ENCODE measurements at regions not wholly inside any gene's neighbourhood (a gene's known extent, or its start where the extent isn't known, plus 50 kb on each side); places are given as distances from the start of the nearest gene placed in this dataset.

DNA sequence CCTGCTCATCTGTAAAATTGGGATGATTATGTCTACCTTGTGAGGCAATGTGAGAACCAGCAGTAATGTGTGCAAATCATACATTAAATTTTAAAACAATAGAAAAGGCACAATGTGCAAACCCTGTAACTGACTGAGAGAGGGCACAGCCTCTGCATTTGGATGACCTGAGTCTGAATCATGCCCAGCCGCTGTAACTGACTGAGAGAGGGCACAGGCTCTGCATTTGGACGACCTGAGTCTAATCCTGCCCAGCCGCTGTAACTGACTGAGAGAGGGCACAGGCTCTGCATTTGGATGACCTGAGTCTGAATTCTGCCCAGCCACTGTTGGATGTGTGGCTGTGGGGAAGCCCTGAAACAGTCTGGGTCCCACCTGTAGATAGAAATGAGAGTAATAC is 351.5 kb upstream of the SHH start:
- Histone ChIP-seq H4K20me1 (replicated peaks; ENCODE audit: control insufficient read depth, extremely low read depth, insufficient read depth, low read length) (no peaks in the 10 kb centered on the region), H2AFZ (ENCODE audit: low read depth, low read length) (no peak overlapping the region), H3K36me3 (ENCODE audit: control insufficient read depth in 2 of 2, extremely low read depth in 1 of 2, insufficient read depth in 2 of 2, low read length in 2 of 2) (no peaks in the 10 kb centered on the region), H3K9me1 (replicated peaks; ENCODE audit: control insufficient read depth, extremely low read depth, insufficient read depth, low read length) (no peaks in the 10 kb centered on the region), H3K27ac (ENCODE audit: insufficient read depth, low read depth, low read length) (no peak overlapping the region), H3K4me3 (replicated peaks in 1 of 3; ENCODE audit: insufficient read depth in 1 of 3, low read depth in 1 of 3, low read length in 3 of 3) (no peak overlapping the region), H3K4me1 (ENCODE audit: control insufficient read depth, extremely low read depth, insufficient read depth, low read length) (no peaks in the 10 kb centered on the region), H3K79me2 (ENCODE audit: control insufficient read depth, insufficient read depth, low read length) (no peaks in the 10 kb centered on the region), H3K9ac (replicated peaks; ENCODE audit: extremely low read depth, insufficient read depth, low read length) (no peak overlapping the region), H3K9me3 (replicated peaks; ENCODE audit: control insufficient read depth, insufficient read depth, low read length) (peaks cover 2% of the 10 kb centered on the region), H3K4me2 (ENCODE audit: insufficient read depth, low read length) (no peak overlapping the region), H3K27me3 (ENCODE audit: control insufficient read depth in 2 of 2, insufficient read depth in 2 of 2, low read length in 2 of 2) (no peaks in the 10 kb centered on the region)
- no peak for FAIRE-seq
- dilution Hi-C loops (cut with MboI; ENCODE audit: extremely low pct_ligation_motif_present, low sequenced_read_pairs) = no loop called here
- POLR2A ChIA-PET = no interaction called here
- TF ChIP-seq EZH2 (IDR thresholded peaks at IDR 0.05; ENCODE audit: borderline replicate concordance, low read depth, low read length, severe bottlenecking) (no peak), FOS (IDR thresholded peaks at IDR 0.05; ENCODE audit: borderline replicate concordance, insufficient read depth, low read length) (no peak), MYC (IDR thresholded peaks at IDR 0.05; ENCODE audit: low read depth, low read length) (no peak), POLR2AphosphoS5 (IDR thresholded peaks at IDR 0.05; ENCODE audit: insufficient read depth, low read depth, low read length) (no peak), GATA2 (IDR thresholded peaks at IDR 0.05; ENCODE audit: insufficient read depth, insufficient read length, low read depth, low read length) (no peak), JUN (IDR thresholded peaks at IDR 0.05; ENCODE audit: borderline replicate concordance, insufficient read depth, insufficient read length, low read depth) (no peak), POLR2A (IDR thresholded peaks at IDR 0.05; ENCODE audit: low read depth, low read length) (no peak)
- TF ChIP-seq, protein P1, sequence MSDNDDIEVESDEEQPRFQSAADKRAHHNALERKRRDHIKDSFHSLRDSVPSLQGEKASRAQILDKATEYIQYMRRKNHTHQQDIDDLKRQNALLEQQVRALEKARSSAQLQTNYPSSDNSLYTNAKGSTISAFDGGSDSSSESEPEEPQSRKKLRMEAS (IDR thresholded peaks at IDR 0.05; ENCODE audit: insufficient read depth, insufficient read length) = no peak
- TF ChIP-seq, protein P2, sequence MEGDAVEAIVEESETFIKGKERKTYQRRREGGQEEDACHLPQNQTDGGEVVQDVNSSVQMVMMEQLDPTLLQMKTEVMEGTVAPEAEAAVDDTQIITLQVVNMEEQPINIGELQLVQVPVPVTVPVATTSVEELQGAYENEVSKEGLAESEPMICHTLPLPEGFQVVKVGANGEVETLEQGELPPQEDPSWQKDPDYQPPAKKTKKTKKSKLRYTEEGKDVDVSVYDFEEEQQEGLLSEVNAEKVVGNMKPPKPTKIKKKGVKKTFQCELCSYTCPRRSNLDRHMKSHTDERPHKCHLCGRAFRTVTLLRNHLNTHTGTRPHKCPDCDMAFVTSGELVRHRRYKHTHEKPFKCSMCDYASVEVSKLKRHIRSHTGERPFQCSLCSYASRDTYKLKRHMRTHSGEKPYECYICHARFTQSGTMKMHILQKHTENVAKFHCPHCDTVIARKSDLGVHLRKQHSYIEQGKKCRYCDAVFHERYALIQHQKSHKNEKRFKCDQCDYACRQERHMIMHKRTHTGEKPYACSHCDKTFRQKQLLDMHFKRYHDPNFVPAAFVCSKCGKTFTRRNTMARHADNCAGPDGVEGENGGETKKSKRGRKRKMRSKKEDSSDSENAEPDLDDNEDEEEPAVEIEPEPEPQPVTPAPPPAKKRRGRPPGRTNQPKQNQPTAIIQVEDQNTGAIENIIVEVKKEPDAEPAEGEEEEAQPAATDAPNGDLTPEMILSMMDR (IDR thresholded peaks at IDR 0.05; ENCODE audit: extremely low read depth in 1 of 2, insufficient read depth in 1 of 2, low read depth in 1 of 2, low read length in 2 of 2) = no peak
- no TSS peak for BruUV-seq (replicated peaks)
- no peak for DNase-seq (ENCODE audit: low read depth, low spot score)
- intact Hi-C loops (cut with micrococcal nuclease) = no loop called here
- CTCF ChIA-PET = no interaction called here
